GM21825 (cell line): ENCODE measurements at regions not wholly inside any gene's neighbourhood (a gene's known extent, or its start where the extent isn't known, plus 50 kb on each side); places are given as distances from the start of the nearest gene placed in this dataset.
"Not testable (repeated sequence)": the region's sequence is repeated elsewhere in the genome, so short reads cannot be mapped to it uniquely, and the experiment has no call there.

Experiments
- ATAC-seq: cut with Tn5 transposase; IDR thresholded peaks from one replicate; pipeline ENCODE4 v1.9.1; 2021; ENCODE audit warnings: mild to moderate bottlenecking, moderate library complexity; ENCODE audit not compliant: unreplicated experiment

DNA sequence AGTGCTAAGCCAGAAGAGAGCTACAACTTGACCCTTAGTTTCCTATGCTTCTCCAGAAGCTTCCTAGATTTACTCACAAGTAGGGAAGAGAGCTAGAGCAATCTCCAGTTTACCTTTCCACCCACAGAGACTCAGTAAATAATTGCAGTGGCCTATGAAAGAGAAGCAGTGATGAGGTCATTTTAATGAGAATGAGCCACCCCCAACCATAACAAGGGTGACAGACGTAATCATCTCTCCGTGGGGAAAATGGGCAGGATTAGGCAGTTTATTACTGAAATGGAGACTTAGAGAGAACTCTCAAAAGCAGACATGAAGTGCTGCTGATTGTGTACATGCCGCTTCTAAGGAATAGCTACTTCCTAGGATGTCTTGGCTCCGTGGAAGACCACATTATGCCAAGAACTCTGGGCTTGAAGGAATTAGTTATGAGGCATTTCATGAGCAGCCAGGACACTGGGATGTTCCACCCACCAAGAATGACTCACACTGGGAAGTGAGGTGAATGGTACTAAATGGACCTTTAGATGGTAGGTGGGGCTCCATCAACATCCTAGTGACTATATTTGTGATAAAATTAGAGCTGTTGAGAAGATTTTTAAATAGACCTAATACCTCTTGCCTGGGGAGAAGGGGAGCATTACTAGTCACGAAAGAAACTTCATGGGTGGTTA, 160.9 kb downstream of the EDEM1 start:
- ATAC-seq: no peak

- no peak for ATAC-seq
These were observed 161.8 kb downstream of the EDEM1 start for GRCh38 chr3:5349343-5349742.

DNA sequence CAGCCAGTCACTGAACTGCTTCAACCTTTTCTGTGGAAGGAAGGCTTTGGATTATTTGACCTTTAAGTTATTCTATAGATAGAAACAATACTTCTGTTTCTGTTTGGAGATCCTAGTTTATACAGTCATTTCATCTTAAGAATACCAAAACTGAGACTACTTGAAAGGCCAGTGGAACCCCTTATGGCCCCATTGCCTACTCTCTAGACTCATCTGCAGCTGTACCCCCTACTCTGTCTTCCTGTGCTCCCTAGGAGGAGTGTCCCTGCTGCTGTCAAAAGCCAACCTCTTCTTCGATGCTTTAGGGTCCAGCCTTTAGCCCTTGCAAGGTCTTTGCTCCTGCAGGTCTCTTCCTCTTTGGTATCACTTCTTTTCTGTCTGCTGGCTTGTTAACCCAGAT, 169.6 kb downstream of the EDEM1 start:
- ATAC-seq: no peak

- no peak for ATAC-seq
These were observed 171.4 kb downstream of the EDEM1 start for GRCh38 chr3:5358911-5359310.

- no peak for ATAC-seq
These were observed 172.9 kb downstream of the EDEM1 start for GRCh38 chr3:5360453-5360852.

DNA sequence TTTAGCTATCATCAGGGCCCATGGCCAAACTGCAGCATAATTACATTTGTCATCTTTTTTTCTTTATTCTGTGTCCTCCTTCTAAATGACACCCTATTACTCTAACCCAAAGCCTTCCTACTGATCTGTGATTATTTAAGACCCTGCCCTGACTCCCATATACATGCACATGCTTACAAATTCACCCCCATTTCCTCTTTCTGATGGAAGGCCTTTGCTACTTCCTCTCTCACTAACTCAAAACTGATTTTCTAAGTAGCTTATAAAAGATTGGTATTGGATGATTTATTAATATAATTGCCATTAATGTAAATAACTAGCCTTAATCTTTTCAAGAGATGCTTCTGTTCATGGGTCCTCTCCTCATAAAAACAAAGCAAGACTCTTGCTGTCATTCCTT, 179.2 kb downstream of the EDEM1 start:
- ATAC-seq: no peak

GRCh38 chr3:5371555-5371954, 184.0 kb downstream of the EDEM1 start:
- not testable (repeated sequence) for ATAC-seq

GRCh38 chr3:5376761-5377160, 189.3 kb downstream of the EDEM1 start:
- ATAC-seq: no peak

DNA sequence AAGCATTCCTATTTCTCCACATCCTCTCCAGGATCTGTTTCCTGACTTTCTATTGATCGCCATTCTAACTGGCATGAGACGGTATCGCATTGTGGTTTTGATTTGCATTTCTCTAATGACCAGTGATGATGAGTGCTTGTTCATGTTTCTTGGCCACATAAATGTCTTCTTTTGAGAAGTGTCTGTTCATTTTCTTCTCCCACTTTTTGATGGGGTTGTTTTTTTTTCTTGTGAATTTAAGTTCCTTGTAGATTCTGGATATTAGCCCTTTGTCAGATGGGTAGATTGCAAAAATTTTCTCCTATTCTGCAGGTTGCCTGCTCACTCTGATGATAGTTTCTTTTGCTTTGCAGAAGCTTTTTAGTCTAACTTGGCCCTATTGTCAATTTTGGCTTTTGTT, 191.8 kb downstream of the EDEM1 start:
- not testable (repeated sequence) for ATAC-seq

GRCh38 chr3:5383486-5384263, 196.2 kb downstream of the EDEM1 start:
- not testable (repeated sequence) for ATAC-seq

DNA sequence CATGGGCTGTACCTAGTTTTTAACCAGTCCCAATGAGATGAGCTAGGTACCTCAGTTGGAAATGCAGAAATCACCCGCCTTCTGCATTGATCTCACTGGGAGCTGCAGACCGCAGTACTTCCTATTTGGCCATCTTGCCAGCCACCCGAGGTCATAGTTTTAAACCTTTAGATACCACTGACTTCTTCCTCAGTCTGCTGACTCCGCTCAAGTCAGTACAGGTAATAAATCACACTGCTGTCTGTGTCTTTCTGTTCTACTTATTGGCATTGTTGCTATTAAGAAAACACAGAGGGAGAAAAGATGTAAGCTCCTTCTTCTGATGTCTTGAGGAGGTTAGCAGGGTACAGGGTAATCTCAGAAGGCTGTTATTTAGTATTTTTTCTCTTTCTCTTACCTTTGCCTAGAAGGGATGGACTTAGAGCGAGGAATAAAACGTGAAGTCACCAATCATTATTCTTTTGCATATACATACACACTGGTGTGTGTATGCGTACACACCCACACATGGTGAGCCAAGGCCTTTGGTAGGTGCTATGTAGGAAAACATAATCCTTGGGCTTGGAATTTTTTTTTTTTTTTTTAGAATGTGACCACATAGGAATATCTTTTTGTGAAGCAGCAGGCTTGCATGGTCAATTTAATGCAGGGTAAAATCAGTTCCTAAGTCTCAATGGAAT, 197.2 kb downstream of the EDEM1 start:
- ATAC-seq: no peak

DNA sequence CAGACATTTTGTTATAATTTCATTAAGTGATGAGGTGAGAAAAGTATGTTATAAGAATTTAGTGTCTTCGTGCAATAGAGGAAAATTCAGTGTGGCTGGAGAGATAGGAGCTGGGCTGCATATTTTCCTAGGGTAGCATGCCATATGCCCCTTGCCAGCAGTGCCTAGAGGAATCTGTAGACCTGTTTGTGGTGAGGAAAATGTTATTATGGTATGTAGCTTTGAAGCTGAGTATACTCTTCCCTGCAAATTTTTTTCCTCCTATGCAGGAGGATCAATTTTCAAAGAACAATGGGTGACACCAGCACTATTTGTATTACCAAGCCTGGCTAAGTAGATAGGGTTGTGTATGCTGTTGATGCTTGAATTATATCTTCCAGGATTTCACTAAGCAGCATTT, 200.6 kb downstream of the EDEM1 start:
- no peak for ATAC-seq

DNA sequence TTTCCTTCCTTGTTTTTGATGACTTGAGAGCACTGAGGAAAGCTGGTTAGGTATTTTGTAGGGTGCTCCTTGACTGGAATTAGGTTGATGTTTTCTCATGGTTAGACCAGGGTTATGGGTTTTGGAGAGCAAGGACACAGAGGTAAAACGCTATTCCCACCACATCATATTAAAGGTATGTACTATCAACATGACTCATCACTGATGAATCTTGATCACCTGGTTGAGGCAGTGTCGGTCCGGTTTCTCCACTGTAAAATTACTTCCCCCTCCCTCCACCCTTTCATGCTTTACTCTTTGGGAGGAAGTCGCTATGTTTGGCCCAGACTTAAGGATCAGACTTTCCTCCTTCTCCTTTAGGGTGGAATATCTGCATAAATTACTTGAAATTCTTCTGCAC, 201.6 kb downstream of the EDEM1 start:
- ATAC-seq: no peak

DNA sequence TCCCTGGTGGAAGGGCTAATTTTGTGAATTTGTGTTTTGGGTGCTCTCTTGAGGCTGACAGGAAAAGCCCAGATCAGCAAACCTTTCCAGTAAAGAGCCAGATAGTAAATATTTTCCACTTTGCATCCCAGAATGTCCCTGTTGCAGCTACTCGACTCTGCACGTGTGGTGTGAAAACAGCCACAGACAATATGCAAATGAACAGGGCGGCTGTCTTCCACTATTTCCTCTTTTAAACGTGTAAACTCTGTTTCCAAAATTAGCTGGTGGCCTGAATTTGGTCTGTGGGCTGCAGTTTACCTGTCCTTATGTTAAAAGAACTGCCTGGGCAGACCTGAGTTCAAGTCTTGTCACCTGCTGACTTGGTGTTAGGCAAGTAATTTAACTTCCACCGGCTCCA, 202.7 kb downstream of the EDEM1 start:
- peak; percentile 60 for ATAC-seq

GRCh38 chr3:5390936-5391625, 203.6 kb downstream of the EDEM1 start:
- no peak for ATAC-seq

- ATAC-seq: no peak
These were observed 213.5 kb downstream of the EDEM1 start for GRCh38 chr3:5401002-5401401.

- ATAC-seq: no peak
These were observed 217.2 kb downstream of the EDEM1 start for GRCh38 chr3:5404718-5405117.

- ATAC-seq: no peak
These were observed 224.3 kb downstream of the EDEM1 start for GRCh38 chr3:5411786-5412185.

GRCh38 chr3:5423076-5423475, 235.6 kb downstream of the EDEM1 start:
- ATAC-seq: no peak

DNA sequence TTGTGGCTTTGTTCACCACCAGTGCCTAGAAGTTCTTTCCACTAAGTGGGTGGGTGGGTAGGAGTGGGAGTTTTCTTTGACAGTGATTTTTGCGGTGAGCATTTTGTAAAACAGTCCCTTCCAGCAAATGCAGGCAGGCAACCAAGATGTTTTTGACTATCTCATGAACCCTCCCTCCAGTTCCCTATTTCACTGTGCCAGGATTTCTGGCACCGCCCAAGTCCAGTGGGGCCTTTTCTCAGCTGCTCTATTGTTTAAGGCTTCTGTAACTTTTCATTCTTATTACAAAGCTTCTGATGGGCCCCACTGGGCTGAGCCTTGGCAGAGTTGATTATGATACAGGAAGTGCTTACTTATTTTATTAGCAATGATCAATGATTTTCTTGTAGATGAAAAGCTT, 236.0 kb downstream of the EDEM1 start:
- no peak for ATAC-seq

DNA sequence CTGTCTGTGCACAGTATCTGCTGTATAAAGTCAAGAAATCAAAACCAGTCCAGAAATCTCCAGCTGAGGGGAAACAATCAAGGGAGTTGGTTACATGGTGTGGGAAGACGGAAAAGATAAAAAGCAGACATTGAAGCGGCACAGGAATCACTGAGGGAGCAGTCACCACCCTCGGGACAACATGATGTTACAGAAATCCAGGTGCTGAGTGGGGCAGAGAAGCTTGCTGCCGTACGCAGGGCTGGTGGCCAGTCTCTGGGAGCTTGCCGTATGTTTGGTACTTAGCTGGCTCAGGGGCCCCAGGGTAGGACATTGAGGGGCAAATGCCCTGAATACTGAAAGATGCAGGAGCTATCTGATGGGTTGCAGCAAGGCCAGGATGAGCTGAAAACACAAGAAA, 237.9 kb downstream of the EDEM1 start:
- ATAC-seq: no peak
